ENCODE measurements at regions not wholly inside any gene's neighbourhood (a gene's known extent, or its start where the extent isn't known, plus 50 kb on each side); places are given as distances from the start of the nearest gene placed in this dataset.

DNA sequence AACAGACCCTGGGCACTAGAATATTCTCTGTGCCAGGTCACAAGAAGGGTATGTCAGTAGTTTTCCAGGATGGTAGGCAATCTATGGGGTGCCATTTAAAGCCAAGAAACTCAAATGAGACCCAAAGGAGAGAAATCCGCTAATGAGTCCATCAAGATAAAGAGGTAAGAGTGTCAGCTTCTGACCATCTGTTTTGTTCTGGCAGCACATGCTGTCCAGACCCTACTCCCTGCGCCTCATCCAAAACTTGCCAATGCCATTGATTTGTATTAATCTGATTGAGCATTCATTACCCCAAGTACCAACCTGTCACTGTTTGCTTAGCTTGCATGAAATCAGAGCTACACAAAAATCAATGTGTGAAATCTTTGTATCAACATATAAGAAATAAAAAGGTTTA lies 229.0 kb downstream of the BLID start:
- Histone ChIP-seq H3K79me2 (no peaks in the 10 kb centered on the region), H3K36me3 (replicated peaks; ENCODE audit: insufficient read depth, low read depth) (no peaks in the 10 kb centered on the region), H3K9me2 (replicated peaks; ENCODE audit: insufficient read depth) (no peaks in the 10 kb centered on the region), H4K20me1 (ENCODE audit: insufficient read depth, poor library complexity, severe bottlenecking) (no peaks in the 10 kb centered on the region), H3K27ac (no peak overlapping the region), H3K4me3 (no peak overlapping the region), H2AFZ (no peak overlapping the region), H3K9me3 (ENCODE audit: low read depth) (no peaks in the 10 kb centered on the region), H3K4me2 (no peak overlapping the region), H3K4me1 (ENCODE audit: insufficient read depth) (no peaks in the 10 kb centered on the region), H3K27me3 (no peaks in the 10 kb centered on the region)
- WGBS (ENCODE audit: low lambda C conversion rate, missing lambda C conversion rate) = 96% methylated on average over 2 of the region's 2 CpGs
- no peak for DNase-seq (ENCODE audit: low spot score)
- TF ChIP-seq, protein P1, sequence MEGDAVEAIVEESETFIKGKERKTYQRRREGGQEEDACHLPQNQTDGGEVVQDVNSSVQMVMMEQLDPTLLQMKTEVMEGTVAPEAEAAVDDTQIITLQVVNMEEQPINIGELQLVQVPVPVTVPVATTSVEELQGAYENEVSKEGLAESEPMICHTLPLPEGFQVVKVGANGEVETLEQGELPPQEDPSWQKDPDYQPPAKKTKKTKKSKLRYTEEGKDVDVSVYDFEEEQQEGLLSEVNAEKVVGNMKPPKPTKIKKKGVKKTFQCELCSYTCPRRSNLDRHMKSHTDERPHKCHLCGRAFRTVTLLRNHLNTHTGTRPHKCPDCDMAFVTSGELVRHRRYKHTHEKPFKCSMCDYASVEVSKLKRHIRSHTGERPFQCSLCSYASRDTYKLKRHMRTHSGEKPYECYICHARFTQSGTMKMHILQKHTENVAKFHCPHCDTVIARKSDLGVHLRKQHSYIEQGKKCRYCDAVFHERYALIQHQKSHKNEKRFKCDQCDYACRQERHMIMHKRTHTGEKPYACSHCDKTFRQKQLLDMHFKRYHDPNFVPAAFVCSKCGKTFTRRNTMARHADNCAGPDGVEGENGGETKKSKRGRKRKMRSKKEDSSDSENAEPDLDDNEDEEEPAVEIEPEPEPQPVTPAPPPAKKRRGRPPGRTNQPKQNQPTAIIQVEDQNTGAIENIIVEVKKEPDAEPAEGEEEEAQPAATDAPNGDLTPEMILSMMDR (IDR thresholded peaks at IDR 0.05; ENCODE audit: poor library complexity) = no peak
- no peak for TF ChIP-seq EZH2 (IDR thresholded peaks at IDR 0.05; ENCODE audit: borderline replicate concordance)

DNA sequence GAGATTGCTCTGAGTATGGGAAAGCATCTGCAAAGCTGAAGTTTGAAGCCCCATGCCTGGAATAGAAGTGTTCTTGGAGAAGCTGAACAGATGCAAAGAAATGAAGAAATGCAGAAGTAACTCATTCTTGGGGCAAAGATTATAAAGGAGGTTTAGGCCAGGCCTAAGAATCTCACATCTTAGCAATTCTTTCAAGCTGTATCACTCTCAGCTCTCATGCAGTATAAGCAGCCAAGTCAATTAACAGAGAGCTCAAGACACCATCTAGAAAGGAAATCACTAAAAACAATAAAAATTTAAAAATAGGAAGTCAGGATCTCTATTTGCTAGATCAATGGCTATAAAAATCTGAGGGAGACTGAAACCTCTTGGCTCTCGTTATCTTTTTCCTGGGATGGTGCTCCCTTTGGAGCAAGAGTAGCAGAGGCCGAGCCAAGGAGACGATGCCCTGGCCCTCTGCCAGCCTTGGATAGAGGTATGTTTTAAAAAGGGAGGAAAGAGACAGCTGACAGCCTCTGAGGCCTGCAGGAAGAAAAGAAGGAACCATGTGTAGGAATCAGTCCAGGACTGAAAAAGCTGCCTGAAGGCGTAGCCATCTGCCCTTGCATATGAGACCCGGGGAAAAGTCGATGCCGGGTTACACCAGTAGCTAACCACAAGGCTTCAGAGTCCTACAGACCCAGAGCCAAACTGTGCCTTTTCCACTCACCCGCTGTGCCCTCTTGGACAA lies 229.8 kb downstream of the BLID start:
- Histone ChIP-seq H3K4me2 (no peak overlapping the region), H3K27ac (no peak overlapping the region), H3K79me2 (no peaks in the 10 kb centered on the region), H3K27me3 (no peaks in the 10 kb centered on the region), H4K20me1 (ENCODE audit: insufficient read depth, poor library complexity, severe bottlenecking) (no peaks in the 10 kb centered on the region), H3K9me2 (replicated peaks; ENCODE audit: insufficient read depth) (no peaks in the 10 kb centered on the region), H3K36me3 (replicated peaks; ENCODE audit: insufficient read depth, low read depth) (no peaks in the 10 kb centered on the region), H3K4me1 (ENCODE audit: insufficient read depth) (no peaks in the 10 kb centered on the region), H3K4me3 (no peak overlapping the region), H2AFZ (no peak overlapping the region), H3K9me3 (ENCODE audit: low read depth) (no peaks in the 10 kb centered on the region)
- no peak for TF ChIP-seq EZH2phosphoT487 (IDR thresholded peaks at IDR 0.05; ENCODE audit: low read depth, severe bottlenecking, unreplicated experiment)
- TF ChIP-seq, protein P1 (IDR thresholded peaks at IDR 0.05; ENCODE audit: poor library complexity) = no peak
- no peak for TF ChIP-seq EZH2 (IDR thresholded peaks at IDR 0.05; ENCODE audit: borderline replicate concordance)
- 66% methylated on average over 8 of the region's 8 CpGs for WGBS (ENCODE audit: low lambda C conversion rate, missing lambda C conversion rate)
- no peak for DNase-seq (ENCODE audit: low spot score)

DNA sequence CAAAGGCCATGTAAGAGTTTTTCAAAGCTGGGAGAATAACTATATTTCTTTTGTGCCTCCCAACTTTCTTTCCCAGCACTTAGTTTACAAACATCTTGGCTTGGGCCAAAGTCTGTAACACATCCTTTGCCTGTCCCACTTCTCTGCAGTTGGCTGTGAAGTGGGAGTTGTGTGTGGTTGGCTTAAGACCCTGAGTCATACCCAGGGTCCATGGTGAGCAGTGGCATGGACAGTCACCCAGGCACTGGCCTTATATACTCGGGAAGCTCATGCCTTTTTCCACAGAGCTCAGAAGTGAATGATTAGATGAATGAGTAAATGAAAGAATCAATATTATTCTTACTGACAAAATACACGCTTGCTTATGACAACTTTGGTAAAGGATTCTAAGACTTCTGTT lies 231.4 kb downstream of the BLID start:
- no peaks in the 10 kb centered on the region for H4K20me1 ChIP-seq (ENCODE audit: insufficient read depth, poor library complexity, severe bottlenecking)
- no peak overlapping the region for H3K27ac ChIP-seq
- no peaks in the 10 kb centered on the region for H3K36me3 ChIP-seq (replicated peaks; ENCODE audit: insufficient read depth, low read depth)
- WGBS (ENCODE audit: low lambda C conversion rate, missing lambda C conversion rate) = 93% methylated on average over 2 of the region's 2 CpGs
- TF ChIP-seq, protein P1 (IDR thresholded peaks at IDR 0.05; ENCODE audit: poor library complexity) = no peak
- no peaks in the 10 kb centered on the region for H3K27me3 ChIP-seq
- H2AFZ ChIP-seq = no peak overlapping the region
- no peaks in the 10 kb centered on the region for H3K79me2 ChIP-seq
- H3K9me3 ChIP-seq (ENCODE audit: low read depth) = no peaks in the 10 kb centered on the region
- no peak for DNase-seq (ENCODE audit: low spot score)
- no peaks in the 10 kb centered on the region for H3K4me1 ChIP-seq (ENCODE audit: insufficient read depth)
- H3K4me2 ChIP-seq = no peak overlapping the region
- no peaks in the 10 kb centered on the region for H3K9me2 ChIP-seq (replicated peaks; ENCODE audit: insufficient read depth)
- H3K4me3 ChIP-seq = no peak overlapping the region

DNA sequence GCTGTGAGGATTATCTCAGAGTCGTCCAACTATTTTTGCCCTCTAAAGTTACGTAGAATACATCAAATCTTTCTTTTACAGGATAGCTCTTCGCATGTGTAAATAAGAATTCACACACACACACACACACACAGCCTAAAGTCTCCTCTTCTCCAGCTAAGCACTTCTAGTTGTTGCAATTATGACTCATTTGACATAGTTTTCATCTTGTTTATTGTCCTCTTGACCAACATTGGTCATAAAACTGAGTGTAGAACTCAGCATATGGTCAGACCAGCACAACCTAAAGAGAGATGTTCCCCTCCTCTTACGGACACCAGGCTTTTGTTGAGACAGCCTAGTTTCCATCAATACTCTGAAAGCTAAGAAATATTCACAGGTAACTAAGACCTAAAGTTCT lies 234.2 kb downstream of the BLID start:
- TF ChIP-seq EZH2 (IDR thresholded peaks at IDR 0.05; ENCODE audit: borderline replicate concordance) (no peak), EZH2phosphoT487 (IDR thresholded peaks at IDR 0.05; ENCODE audit: low read depth, severe bottlenecking, unreplicated experiment) (no peak)
- TF ChIP-seq, protein P1 (IDR thresholded peaks at IDR 0.05; ENCODE audit: poor library complexity) = no peak

More for the DNA sequence above, 234.2 kb downstream of the BLID start:
- WGBS (ENCODE audit: low lambda C conversion rate, missing lambda C conversion rate) = 79% methylated on average over 4 of the region's 4 CpGs
- H3K36me3 ChIP-seq (replicated peaks; ENCODE audit: insufficient read depth, low read depth) = no peaks in the 10 kb centered on the region
- no peaks in the 10 kb centered on the region for H4K20me1 ChIP-seq (ENCODE audit: insufficient read depth, poor library complexity, severe bottlenecking)
- no peaks in the 10 kb centered on the region for H3K9me2 ChIP-seq (replicated peaks; ENCODE audit: insufficient read depth)
- H2AFZ ChIP-seq = no peak overlapping the region
- no peaks in the 10 kb centered on the region for H3K79me2 ChIP-seq
- no peak overlapping the region for H3K4me3 ChIP-seq
- H3K27ac ChIP-seq = no peak overlapping the region
- no peaks in the 10 kb centered on the region for H3K4me1 ChIP-seq (ENCODE audit: insufficient read depth)
- no peak for DNase-seq (ENCODE audit: low spot score)
- no peaks in the 10 kb centered on the region for H3K27me3 ChIP-seq
- no peak overlapping the region for H3K4me2 ChIP-seq
- H3K9me3 ChIP-seq (ENCODE audit: low read depth) = no peaks in the 10 kb centered on the region

Measured in hepatocyte (in vitro differentiated cells).